OCI-LY1 (cell line): ENCODE measurements at regions not wholly inside any gene's neighbourhood (a gene's known extent, or its start where the extent isn't known, plus 50 kb on each side); places are given as distances from the start of the nearest gene placed in this dataset.

Experiments
- H2AFZ ChIP-seq: fragments of 200-600 bp; sonication (generic), shearing (Covaris generic); 2 replicates; pipeline ENCODE4 v1.6.0; 2014; ENCODE audit warnings: antibody characterized with exemption, mild to moderate bottlenecking, low read length
- H3F3A ChIP-seq: fragments of 200-600 bp; sonication (generic), shearing (Covaris generic); 2 replicates; pipeline ENCODE4 v1.6.0; 2014; ENCODE audit warnings: mild to moderate bottlenecking, antibody characterized with exemption, low read length, moderate library complexity; ENCODE audit not compliant: insufficient read depth
- H3K27ac ChIP-seq: fragments of 200-600 bp; sonication (generic); 2 replicates; pipeline ENCODE4 v1.5.1; 2014; ENCODE audit warnings: low read length, mixed run types, mild to moderate bottlenecking, low read depth; ENCODE audit not compliant: poor library complexity, severe bottlenecking
- H3K27me3 ChIP-seq: fragments of 200-600 bp; sonication (generic); 2 replicates; pipeline ENCODE4 v1.6.0; 2014; ENCODE audit warnings: antibody characterized with exemption, mild to moderate bottlenecking, low read length, moderate library complexity; ENCODE audit not compliant: insufficient read depth
- H3K36me3 ChIP-seq: fragments of 200-600 bp; sonication (generic); 2 replicates; pipeline ENCODE4 v1.6.1; 2014; ENCODE audit warnings: mild to moderate bottlenecking, antibody characterized with exemption, low read length, moderate library complexity, mixed read lengths; ENCODE audit not compliant: insufficient read depth
- H3K4me1 ChIP-seq: fragments of 200-600 bp; sonication (generic); 2 replicates; pipeline ENCODE4 v1.5.1; 2014; ENCODE audit warnings: mild to moderate bottlenecking, low read length, moderate library complexity; ENCODE audit not compliant: insufficient read depth, severe bottlenecking
- H3K4me2 ChIP-seq: fragments of 200-600 bp; sonication (generic), shearing (Covaris generic); 2 replicates; pipeline ENCODE4 v1.6.1; 2014; ENCODE audit warnings: low read length
- H3K4me3 ChIP-seq: fragments of 200-600 bp; sonication (generic); 2 replicates; pipeline ENCODE4 v1.5.1; 2014; ENCODE audit warnings: low read length, low read depth, mild to moderate bottlenecking, mixed read lengths; ENCODE audit not compliant: poor library complexity, severe bottlenecking
- H3K79me2 ChIP-seq: fragments of 200-600 bp; shearing (Covaris generic); 2 replicates; pipeline ENCODE4 v1.6.1; 2016; ENCODE audit warnings: mixed run types, low read length, mixed read lengths; ENCODE audit not compliant: insufficient read depth
- H3K9ac ChIP-seq: fragments of 200-600 bp; sonication (generic), shearing (Covaris generic); 2 replicates; pipeline ENCODE4 v1.6.1; 2014; ENCODE audit warnings: mild to moderate bottlenecking, low read length, mixed read lengths
- H3K9me2 ChIP-seq: fragments of 200-600 bp; sonication (generic), shearing (Covaris generic); 2 replicates; pipeline ENCODE4 v1.6.1; 2014; ENCODE audit warnings: low read depth, mild to moderate bottlenecking, low read length, mixed read lengths
- H3K9me3 ChIP-seq: fragments of 200-600 bp; shearing (Covaris generic); 2 replicates; pipeline ENCODE4 v1.6.1; 2014; ENCODE audit warnings: low read length, mixed read lengths
- H4K20me1 ChIP-seq: fragments of 200-600 bp; sonication (generic), shearing (Covaris generic); 2 replicates; pipeline ENCODE4 v1.6.0; 2016; ENCODE audit warnings: mild to moderate bottlenecking, low read length; ENCODE audit not compliant: insufficient read depth
- CTCF ChIP-seq: fragments of 200-600 bp; sonication (generic), shearing (Covaris generic); IDR thresholded peaks from 2 replicates; pipeline ENCODE4 v1.5.1; 2017; ENCODE audit warnings: mild to moderate bottlenecking, antibody characterized with exemption, low read length, moderate library complexity, mixed read lengths
- EZH2 ChIP-seq: fragments of 200-600 bp; sonication (generic), shearing (Covaris generic); IDR thresholded peaks from 2 replicates; pipeline ENCODE4 v1.8.0; 2017; ENCODE audit warnings: borderline replicate concordance, mixed run types, mild to moderate bottlenecking, antibody characterized with exemption, low read length, moderate library complexity, mixed read lengths

DNA sequence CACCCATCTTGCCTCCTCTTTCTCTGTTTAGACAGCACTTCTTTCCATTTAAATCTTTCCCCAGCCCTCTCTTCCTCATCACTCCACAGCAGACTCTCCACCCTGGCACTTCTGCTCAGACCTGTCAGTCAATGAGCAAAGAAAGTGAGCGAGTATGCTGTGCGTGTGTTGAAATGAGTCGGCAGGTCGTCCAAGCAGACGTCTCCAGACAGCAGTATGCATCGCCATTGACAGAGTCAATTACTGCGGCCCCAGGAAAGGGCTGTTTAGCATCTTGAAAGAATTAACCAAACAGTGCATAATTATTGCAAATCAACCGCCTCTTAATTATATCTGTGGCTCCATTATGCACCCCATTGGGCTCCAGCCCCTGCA is 54.8 kb upstream of the KCNG1 start:
- Histone ChIP-seq H4K20me1 (no peaks in the 10 kb centered on the region), H3K9ac (no peak overlapping the region), H3K4me1 (no peaks in the 10 kb centered on the region), H3K4me2 (no peak overlapping the region), H3K4me3 (no peak overlapping the region), H3F3A (no peaks in the 10 kb centered on the region), H3K9me2 (no peaks in the 10 kb centered on the region), H2AFZ (no peak overlapping the region), H3K79me2 (no peaks in the 10 kb centered on the region), H3K27me3 (peaks cover 6% of the 10 kb centered on the region; the same call in 1 of the 2 replicates), H3K9me3 (no peaks in the 10 kb centered on the region), H3K27ac (no peak overlapping the region), H3K36me3 (no peaks in the 10 kb centered on the region)
- TF ChIP-seq EZH2 (no peak), CTCF (no peak)

DNA sequence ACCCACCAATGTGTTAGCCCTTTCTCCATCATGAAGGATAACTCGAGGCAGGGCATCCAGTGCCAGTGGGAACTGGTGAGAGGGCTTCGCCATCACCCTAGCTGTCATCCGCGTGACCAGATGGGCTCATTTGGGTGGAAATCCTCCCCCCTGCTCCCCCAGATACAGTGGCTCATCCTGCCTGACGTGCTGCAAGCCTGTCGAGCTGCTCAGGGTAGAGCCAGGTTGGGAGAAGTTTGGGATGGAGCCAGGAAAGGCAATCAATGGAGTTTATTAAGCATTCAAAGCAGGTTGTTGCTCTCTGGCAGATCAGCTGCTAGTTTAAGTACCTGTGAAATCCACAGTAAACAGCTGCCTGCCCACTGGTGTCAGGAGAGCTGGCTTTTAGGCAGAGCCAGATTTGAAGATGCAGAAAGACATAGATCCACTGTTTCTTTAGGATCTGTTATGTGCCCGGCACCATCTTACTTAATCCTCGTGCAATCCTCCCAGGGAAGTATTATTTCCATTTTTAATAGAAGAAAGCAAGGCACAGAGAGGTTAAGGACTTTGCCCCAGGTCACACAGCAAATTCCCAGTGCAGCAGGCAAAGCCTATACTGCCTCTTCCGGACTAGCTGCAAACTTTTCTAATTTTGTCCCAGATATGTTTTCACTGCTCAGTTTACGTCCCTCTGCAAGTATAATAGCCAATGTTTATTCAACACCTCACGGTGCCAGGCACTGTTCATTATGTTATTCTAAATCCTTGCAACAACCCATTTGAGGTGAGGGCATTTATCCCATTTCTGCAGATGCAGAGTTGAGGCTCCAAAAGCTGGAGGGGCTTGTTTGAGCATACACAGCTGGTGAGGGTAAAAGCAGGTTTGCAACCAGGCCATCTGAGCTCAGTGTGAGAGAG is 54.1 kb upstream of the KCNG1 start:
- peaks cover 6% of the 10 kb centered on the region; the same call in 1 of the 2 replicates for H3K27me3 ChIP-seq
- H3K4me3 ChIP-seq: no peak overlapping the region
- H4K20me1 ChIP-seq: no peaks in the 10 kb centered on the region
- no peak overlapping the region for H3K27ac ChIP-seq
- H3F3A ChIP-seq: no peaks in the 10 kb centered on the region
- H3K4me2 ChIP-seq: no peak overlapping the region
- no peak overlapping the region for H2AFZ ChIP-seq
- no peaks in the 10 kb centered on the region for H3K4me1 ChIP-seq
- H3K9ac ChIP-seq: no peak overlapping the region
- TF ChIP-seq EZH2 (no peak), CTCF (no peak)
- H3K9me3 ChIP-seq: no peaks in the 10 kb centered on the region
- H3K36me3 ChIP-seq: no peaks in the 10 kb centered on the region
- no peaks in the 10 kb centered on the region for H3K9me2 ChIP-seq
- no peaks in the 10 kb centered on the region for H3K79me2 ChIP-seq

DNA sequence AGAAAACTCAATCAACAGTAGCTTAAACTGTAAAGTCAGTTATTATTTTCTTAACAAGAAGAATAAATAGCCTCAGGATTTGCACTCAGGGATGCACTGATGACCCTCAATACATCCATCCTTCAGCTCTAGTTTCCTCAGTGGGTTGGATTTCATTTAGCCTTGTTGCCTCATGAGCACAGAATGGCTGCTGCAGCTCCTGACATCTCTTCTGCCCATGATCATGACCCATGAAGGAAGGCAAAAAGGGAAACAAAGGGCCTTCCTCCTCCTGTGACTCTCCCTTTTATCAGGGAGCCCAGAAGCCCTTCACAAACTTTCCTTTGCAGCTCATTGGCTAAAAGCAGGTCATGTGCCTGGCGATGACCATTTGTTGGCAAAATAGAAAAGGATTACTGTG is 51.2 kb upstream of the KCNG1 start:
- H3K79me2 ChIP-seq: no peaks in the 10 kb centered on the region
- H3K4me1 ChIP-seq: no peaks in the 10 kb centered on the region
- H3K27me3 ChIP-seq: peaks cover 6% of the 10 kb centered on the region; the same call in 1 of the 2 replicates
- TF ChIP-seq CTCF (no peak), EZH2 (no peak)
- no peaks in the 10 kb centered on the region for H3F3A ChIP-seq
- no peaks in the 10 kb centered on the region for H4K20me1 ChIP-seq
- H3K27ac ChIP-seq: no peak overlapping the region
- no peak overlapping the region for H2AFZ ChIP-seq
- H3K4me2 ChIP-seq: no peak overlapping the region
- H3K9ac ChIP-seq: no peak overlapping the region
- H3K4me3 ChIP-seq: no peak overlapping the region
- no peaks in the 10 kb centered on the region for H3K9me3 ChIP-seq
- H3K9me2 ChIP-seq: no peaks in the 10 kb centered on the region
- no peaks in the 10 kb centered on the region for H3K36me3 ChIP-seq
